ENCODE measurements at regions not wholly inside any gene's neighbourhood (a gene's known extent, or its start where the extent isn't known, plus 50 kb on each side); places are given as distances from the start of the nearest gene placed in this dataset.

GRCh38 chr16:59180083-59180476 lies 446.0 kb upstream of the GOT2 start (continued):
- TF ChIP-seq IKZF4 (CRISPR knock-in tag; IDR thresholded peaks at IDR 0.05; ENCODE audit: borderline replicate concordance, low read depth, not compliant biosample characterization) (no peak), ZKSCAN8 (CRISPR knock-in tag; IDR thresholded peaks at IDR 0.05; ENCODE audit: borderline replicate concordance) (no peak), CEBPB (IDR thresholded peaks at IDR 0.05; ENCODE audit: borderline replicate concordance, low read depth, low read length) (peak; percentile 53; the same call in 1 of the 2 replicates), SIN3B (IDR thresholded peaks at IDR 0.05; ENCODE audit: low read length) (no peak)

- DNase-seq (ENCODE audit: low spot score): peak; percentile 16
- peak; percentile 53 for ATAC-seq
- in situ Hi-C loops (cut with HindIII; ENCODE audit: extremely low pct_ligation_motif_present, low pct_unique_long_range_greater_than_20kb): no loop called here
- H3K79me2 ChIP-seq (ENCODE audit: insufficient read depth, low read length): no peaks in the 10 kb centered on the region
- H3K27me3 ChIP-seq (ENCODE audit: control insufficient read depth in 1 of 2, insufficient read depth in 2 of 2, low read length in 2 of 2): no peaks in the 10 kb centered on the region; a peak in 1 of 5 replicates
- ChIA-PET POLR2A (no interaction called here), CTCF (ENCODE audit: low intra/inter-chr PET ratio, low total read pairs) (no interaction called here)
- no peak overlapping the region for H3K4me3 ChIP-seq (replicated peaks in 1 of 3; ENCODE audit: insufficient read depth in 1 of 3, low read depth in 2 of 3, low read length in 3 of 3)
- no peak overlapping the region for H3K9ac ChIP-seq (ENCODE audit: insufficient read depth, low read depth, low read length)
- no peak overlapping the region for H3K4me2 ChIP-seq (ENCODE audit: low read depth, low read length)
- 0% methylated on average over 3 of the region's 3 CpGs for WGBS (ENCODE audit: low lambda C conversion rate)
- intact Hi-C loops (cut with micrococcal nuclease; ENCODE audit: unreplicated experiment): loop anchor here (1.0 kb wide), 1 partner anchor 32 kb away; no protein-coding TSS in a partner anchor
- BruUV-seq (replicated peaks): no TSS peak
- H3K9me3 ChIP-seq (ENCODE audit: low read length): no peaks in the 10 kb centered on the region
- TF ChIP-seq TFDP1 (CRISPR knock-in tag; IDR thresholded peaks at IDR 0.05; ENCODE audit: borderline replicate concordance): no peak
- TF ChIP-seq FOXP1 (IDR thresholded peaks at IDR 0.05): no peak
- TF ChIP-seq FOXP1 (CRISPR knock-in tag; IDR thresholded peaks at IDR 0.05): peak; percentile 25; the same call in 1 of the 2 replicates
- no peak for TF ChIP-seq HMG20A (CRISPR knock-in tag; IDR thresholded peaks at IDR 0.05; ENCODE audit: borderline replicate concordance)
- peak; percentile 74; the same call in 1 of the 2 replicates for TF ChIP-seq FOSL2 (CRISPR knock-in tag; IDR thresholded peaks at IDR 0.05)
- no peak for TF ChIP-seq SSRP1 (CRISPR knock-in tag; IDR thresholded peaks at IDR 0.05)
- TF ChIP-seq CREB3 (CRISPR knock-in tag; IDR thresholded peaks at IDR 0.05): no peak
- TF ChIP-seq ZNF746 (CRISPR knock-in tag; IDR thresholded peaks at IDR 0.05): no peak
- no peak for TF ChIP-seq HINFP (CRISPR knock-in tag; IDR thresholded peaks at IDR 0.05; ENCODE audit: low read depth)
- TF ChIP-seq ZNF281 (CRISPR knock-in tag; IDR thresholded peaks at IDR 0.05; ENCODE audit: borderline replicate concordance): no peak
- no peak for TF ChIP-seq ZNF557 (CRISPR knock-in tag; IDR thresholded peaks at IDR 0.05)
- no peak for TF ChIP-seq ARID2 (CRISPR knock-in tag; IDR thresholded peaks at IDR 0.05; ENCODE audit: borderline replicate concordance)
- H2AFZ ChIP-seq (ENCODE audit: low read length): no peak overlapping the region
- H3K36me3 ChIP-seq (replicated peaks in 1 of 2; ENCODE audit: control insufficient read depth in 1 of 2, insufficient read depth in 2 of 2, low read length in 2 of 2): no peaks in the 10 kb centered on the region
- no peaks in the 10 kb centered on the region for H4K20me1 ChIP-seq (ENCODE audit: insufficient read depth, low read length)
- no peak overlapping the region for H3K27ac ChIP-seq (ENCODE audit: extremely low read length, insufficient read depth, low read length)
- FAIRE-seq: no peak
- H3K4me1 ChIP-seq (ENCODE audit: insufficient read depth, low read length): peaks cover 9% of the 10 kb centered on the region
Measured at GRCh38 chr16:59179446-59180082, 445.4 kb upstream of the GOT2 start.

Data from HepG2 (cell line).